GM23248 (cell line): ENCODE measurements at regions not wholly inside any gene's neighbourhood (a gene's known extent, or its start where the extent isn't known, plus 50 kb on each side); places are given as distances from the start of the nearest gene placed in this dataset.

ENCODE experiments used
- DNase-seq: peaks from one replicate; pipeline ENCODE4 v3.0.0-alpha.2; 2015
- H2AFZ ChIP-seq: fragments of 200-600 bp; sonication (generic); 2 replicates; pipeline ENCODE4 v1.6.1; 2016; ENCODE audit warnings: antibody characterized with exemption
- H3F3A ChIP-seq: fragments of 200-600 bp; sonication (generic); 2 replicates; pipeline ENCODE4 v1.6.1; 2016; ENCODE audit warnings: mild to moderate bottlenecking, antibody characterized with exemption, mixed run types; ENCODE audit not compliant: insufficient read depth
- H3K27ac ChIP-seq: fragments of 200-600 bp; sonication (generic); 2 replicates; pipeline ENCODE4 v1.5.1; 2016; ENCODE audit warnings: mild to moderate bottlenecking
- H3K27me3 ChIP-seq: fragments of 200-600 bp; sonication (generic); replicated peaks from 2 replicates; pipeline ENCODE4 v1.6.1; 2016; ENCODE audit warnings: mild to moderate bottlenecking; ENCODE audit not compliant: insufficient read depth
- H3K36me3 ChIP-seq: fragments of 200-600 bp; sonication (generic); 2 replicates; pipeline ENCODE4 v1.6.1; 2016; ENCODE audit warnings: low read depth, mild to moderate bottlenecking
- H3K4me1 ChIP-seq: fragments of 200-600 bp; sonication (generic); 2 replicates; pipeline ENCODE4 v1.6.1; 2016; ENCODE audit warnings: mild to moderate bottlenecking; ENCODE audit not compliant: insufficient read depth
- H3K4me2 ChIP-seq: fragments of 200-600 bp; sonication (generic); one replicate; pipeline ENCODE4 v1.6.1; 2016; ENCODE audit warnings: mild to moderate bottlenecking; ENCODE audit not compliant: unreplicated experiment
- H3K4me3 ChIP-seq: fragments of 200-600 bp; sonication (generic); 2 replicates; pipeline ENCODE4 v1.5.1; 2016; ENCODE audit warnings: mild to moderate bottlenecking
- H3K79me2 ChIP-seq: fragments of 200-600 bp; sonication (generic); 2 replicates; pipeline ENCODE4 v1.6.1; 2016; ENCODE audit warnings: mild to moderate bottlenecking; ENCODE audit not compliant: insufficient read depth
- H3K9ac ChIP-seq: fragments of 200-600 bp; sonication (generic); 2 replicates; pipeline ENCODE4 v1.6.1; 2016; ENCODE audit warnings: mild to moderate bottlenecking
- H3K9me2 ChIP-seq: fragments of 200-600 bp; sonication (generic); 2 replicates; pipeline ENCODE4 v1.6.1; 2016; ENCODE audit warnings: mixed run types, mild to moderate bottlenecking, moderate library complexity; ENCODE audit not compliant: insufficient read depth
- H3K9me3 ChIP-seq: fragments of 200-600 bp; sonication (generic); one replicate; pipeline ENCODE4 v1.6.1; 2017; ENCODE audit warnings: low read depth
- H4K20me1 ChIP-seq: fragments of 200-600 bp; sonication (generic); 2 replicates; pipeline ENCODE4 v1.6.0; 2016; ENCODE audit not compliant: insufficient read depth
- EZH2 ChIP-seq: fragments of 200-600 bp; sonication (generic); IDR thresholded peaks from 2 replicates; pipeline ENCODE4 v1.6.1; 2018; ENCODE audit warnings: antibody characterized with exemption, mild to moderate bottlenecking; ENCODE audit not compliant: insufficient read depth, poor library complexity, severe bottlenecking
- EZH2phosphoT487 ChIP-seq: fragments of 200-600 bp; sonication (generic); IDR thresholded peaks from 2 replicates; pipeline ENCODE4 v1.6.1; 2018; ENCODE audit warnings: antibody characterized with exemption, moderate library complexity, mild to moderate bottlenecking, low read depth; ENCODE audit not compliant: insufficient read depth
- WGBS, 2 experiments: methylation state at CpG; one replicate each; pipeline ENCODE4 v1.1.6; 2015 to 2017; ENCODE audit warnings: low lambda C conversion rate in 2 of 2, low coverage in 1 of 2; ENCODE audit errors: missing lambda C conversion rate in 2 of 2; 5-methylcytosine and 5-hydroxymethylcytosine counted together
- in situ Hi-C: fragments of 300-500 bp; cut with MboI; formaldehyde crosslinking; loops from 2 replicates; pipeline ENCODE4 v1.15.0; 2020

GRCh38 chr12:65529771-65530435, 251.4 kb downstream of the MSRB3 start:
- Histone ChIP-seq H3K36me3 (no peaks in the 10 kb centered on the region), H3F3A (peaks cover 34% of the 10 kb centered on the region), H3K9ac (no peak overlapping the region), H3K27me3 (no peaks in the 10 kb centered on the region), H3K4me2 (no peak overlapping the region), H4K20me1 (no peaks in the 10 kb centered on the region), H3K27ac (no peak overlapping the region), H3K4me1 (peaks cover 40% of the 10 kb centered on the region), H3K9me3 (no peaks in the 10 kb centered on the region), H2AFZ (no peak overlapping the region), H3K79me2 (no peaks in the 10 kb centered on the region), H3K9me2 (no peaks in the 10 kb centered on the region), H3K4me3 (no peak overlapping the region)
- DNase-seq = no peak
- in situ Hi-C loops = no loop called here
- no peak for TF ChIP-seq EZH2
- no peak for TF ChIP-seq EZH2phosphoT487
- WGBS, 2 experiments = 91 to 97% methylated on average over 7 of the region's 7 CpGs

- Histone ChIP-seq H3K9ac (no peak overlapping the region), H3F3A (peaks cover 31% of the 10 kb centered on the region), H3K27ac (peak overlapping the region; percentile 30; the same call in 1 of the 2 replicates), H3K79me2 (no peaks in the 10 kb centered on the region), H3K36me3 (no peaks in the 10 kb centered on the region), H2AFZ (no peak overlapping the region), H4K20me1 (no peaks in the 10 kb centered on the region), H3K4me1 (peaks cover 39% of the 10 kb centered on the region), H3K9me3 (no peaks in the 10 kb centered on the region), H3K4me3 (no peak overlapping the region), H3K9me2 (no peaks in the 10 kb centered on the region), H3K27me3 (no peaks in the 10 kb centered on the region), H3K4me2 (peak overlapping the region; percentile 36)
- TF ChIP-seq EZH2 (no peak), EZH2phosphoT487 (no peak)
- DNase-seq = peak; percentile 65
- 79 to 91% methylated on average over 2 of the region's 2 CpGs for WGBS, 2 experiments
- in situ Hi-C loops = no loop called here
Observed at GRCh38 chr12:65532162-65532561, 253.7 kb downstream of the MSRB3 start.

- peak overlapping the region; percentile 36 for H3K4me2 ChIP-seq
- DNase-seq = peak; percentile 56
- peaks cover 45% of the 10 kb centered on the region for H3K4me1 ChIP-seq
- TF ChIP-seq EZH2phosphoT487 (no peak), EZH2 (no peak)
- 84 to 88% methylated on average over 5 of the region's 5 CpGs for WGBS, 2 experiments
- H2AFZ ChIP-seq = no peak overlapping the region
- H4K20me1 ChIP-seq = no peaks in the 10 kb centered on the region
- no peaks in the 10 kb centered on the region for H3K27me3 ChIP-seq
- H3K9me2 ChIP-seq = no peaks in the 10 kb centered on the region
- in situ Hi-C loops = no loop called here
- H3K9ac ChIP-seq = no peak overlapping the region
- H3F3A ChIP-seq = peaks cover 32% of the 10 kb centered on the region
- H3K27ac ChIP-seq = peak overlapping the region; percentile 30; the same call in 1 of the 2 replicates
- H3K79me2 ChIP-seq = no peaks in the 10 kb centered on the region
- no peaks in the 10 kb centered on the region for H3K9me3 ChIP-seq
- H3K4me3 ChIP-seq = no peak overlapping the region
- no peaks in the 10 kb centered on the region for H3K36me3 ChIP-seq
Observed at GRCh38 chr12:65532764-65533163, 254.3 kb downstream of the MSRB3 start.

GRCh38 chr12:65533177-65533883, 254.8 kb downstream of the MSRB3 start:
- no peak overlapping the region for H3K4me2 ChIP-seq

More at GRCh38 chr12:65533177-65533883, 254.8 kb downstream of the MSRB3 start:
- Histone ChIP-seq H3K36me3 (no peaks in the 10 kb centered on the region), H3F3A (peaks cover 37% of the 10 kb centered on the region), H3K4me3 (no peak overlapping the region), H3K9me2 (no peaks in the 10 kb centered on the region), H3K27ac (no peak overlapping the region), H3K79me2 (no peaks in the 10 kb centered on the region), H3K27me3 (no peaks in the 10 kb centered on the region), H4K20me1 (no peaks in the 10 kb centered on the region), H2AFZ (no peak overlapping the region), H3K9ac (no peak overlapping the region), H3K4me1 (peaks cover 49% of the 10 kb centered on the region), H3K9me3 (no peaks in the 10 kb centered on the region)
- no peak for DNase-seq
- WGBS, 2 experiments = 71 to 75% methylated on average over 10 of the region's 10 CpGs
- TF ChIP-seq EZH2 (no peak), EZH2phosphoT487 (no peak)
- in situ Hi-C loops = no loop called here
